ENCODE measurements at regions not wholly inside any gene's neighbourhood (a gene's known extent, or its start where the extent isn't known, plus 50 kb on each side); places are given as distances from the start of the nearest gene placed in this dataset.

- Histone ChIP-seq H3K9me3 (no peaks in the 10 kb centered on the region), H3K36me3 (no peaks in the 10 kb centered on the region), H3K27ac (no peak overlapping the region), H3K4me3 (no peak overlapping the region), H3K4me1 (ENCODE audit: insufficient read depth) (no peaks in the 10 kb centered on the region), H3K27me3 (peaks cover 3% of the 10 kb centered on the region)
- 25 to 36% (median 25%) methylated on average over 4 of the region's 4 CpGs for WGBS, 3 donors
- intact Hi-C loops (cut with DNase I), result no loop called here
- DNase-seq, result no peak
- TF ChIP-seq EP300 (IDR thresholded peaks at IDR 0.05), result no peak
- TF ChIP-seq POLR2A (IDR thresholded peaks at IDR 0.05), result no peak
- TF ChIP-seq, protein P1, sequence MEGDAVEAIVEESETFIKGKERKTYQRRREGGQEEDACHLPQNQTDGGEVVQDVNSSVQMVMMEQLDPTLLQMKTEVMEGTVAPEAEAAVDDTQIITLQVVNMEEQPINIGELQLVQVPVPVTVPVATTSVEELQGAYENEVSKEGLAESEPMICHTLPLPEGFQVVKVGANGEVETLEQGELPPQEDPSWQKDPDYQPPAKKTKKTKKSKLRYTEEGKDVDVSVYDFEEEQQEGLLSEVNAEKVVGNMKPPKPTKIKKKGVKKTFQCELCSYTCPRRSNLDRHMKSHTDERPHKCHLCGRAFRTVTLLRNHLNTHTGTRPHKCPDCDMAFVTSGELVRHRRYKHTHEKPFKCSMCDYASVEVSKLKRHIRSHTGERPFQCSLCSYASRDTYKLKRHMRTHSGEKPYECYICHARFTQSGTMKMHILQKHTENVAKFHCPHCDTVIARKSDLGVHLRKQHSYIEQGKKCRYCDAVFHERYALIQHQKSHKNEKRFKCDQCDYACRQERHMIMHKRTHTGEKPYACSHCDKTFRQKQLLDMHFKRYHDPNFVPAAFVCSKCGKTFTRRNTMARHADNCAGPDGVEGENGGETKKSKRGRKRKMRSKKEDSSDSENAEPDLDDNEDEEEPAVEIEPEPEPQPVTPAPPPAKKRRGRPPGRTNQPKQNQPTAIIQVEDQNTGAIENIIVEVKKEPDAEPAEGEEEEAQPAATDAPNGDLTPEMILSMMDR (IDR thresholded peaks at IDR 0.05), result no peak
These were observed 123.8 kb downstream of the TMEM174 start for GRCh38 chr5:73296772-73297171.

DNA sequence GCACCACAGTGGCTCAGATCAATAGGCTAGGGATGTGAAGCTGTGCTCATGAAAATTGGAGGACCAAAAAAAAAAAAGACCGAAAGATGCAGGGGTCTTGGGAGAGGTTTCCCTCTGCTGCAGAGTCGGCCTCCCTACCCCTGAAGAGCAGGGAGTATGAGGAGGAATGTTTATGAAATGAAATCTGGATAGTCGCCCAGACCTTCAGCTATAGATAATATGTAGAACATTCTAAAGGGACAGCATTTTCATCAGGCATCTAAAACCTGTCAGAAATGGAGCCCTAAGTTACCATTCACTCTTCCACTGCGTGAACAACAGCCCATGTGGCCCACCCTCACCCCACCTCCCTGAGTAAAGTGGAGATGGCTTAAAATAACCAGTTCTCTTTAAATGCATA, 122.9 kb downstream of the TMEM174 start:
- DNase-seq, result no peak
- H3K9me3 ChIP-seq, result no peaks in the 10 kb centered on the region
- intact Hi-C loops (cut with DNase I), result no loop called here
- TF ChIP-seq POLR2A (IDR thresholded peaks at IDR 0.05) (no peak), EP300 (IDR thresholded peaks at IDR 0.05) (no peak)
- TF ChIP-seq, protein P1 (IDR thresholded peaks at IDR 0.05), result no peak
- H3K36me3 ChIP-seq, result no peaks in the 10 kb centered on the region
- H3K4me3 ChIP-seq, result no peak overlapping the region
- 30 to 49% (median 34%) methylated on average over 4 of the region's 4 CpGs for WGBS, 3 donors
- H3K4me1 ChIP-seq (ENCODE audit: insufficient read depth), result no peaks in the 10 kb centered on the region
- no peak overlapping the region for H3K27ac ChIP-seq
- H3K27me3 ChIP-seq, result no peaks in the 10 kb centered on the region

GRCh38 chr5:73295447-73295846, 122.5 kb downstream of the TMEM174 start:
- 74 to 79% (median 77%) methylated on average over 2 of the region's 2 CpGs for WGBS, 3 donors

DNA sequence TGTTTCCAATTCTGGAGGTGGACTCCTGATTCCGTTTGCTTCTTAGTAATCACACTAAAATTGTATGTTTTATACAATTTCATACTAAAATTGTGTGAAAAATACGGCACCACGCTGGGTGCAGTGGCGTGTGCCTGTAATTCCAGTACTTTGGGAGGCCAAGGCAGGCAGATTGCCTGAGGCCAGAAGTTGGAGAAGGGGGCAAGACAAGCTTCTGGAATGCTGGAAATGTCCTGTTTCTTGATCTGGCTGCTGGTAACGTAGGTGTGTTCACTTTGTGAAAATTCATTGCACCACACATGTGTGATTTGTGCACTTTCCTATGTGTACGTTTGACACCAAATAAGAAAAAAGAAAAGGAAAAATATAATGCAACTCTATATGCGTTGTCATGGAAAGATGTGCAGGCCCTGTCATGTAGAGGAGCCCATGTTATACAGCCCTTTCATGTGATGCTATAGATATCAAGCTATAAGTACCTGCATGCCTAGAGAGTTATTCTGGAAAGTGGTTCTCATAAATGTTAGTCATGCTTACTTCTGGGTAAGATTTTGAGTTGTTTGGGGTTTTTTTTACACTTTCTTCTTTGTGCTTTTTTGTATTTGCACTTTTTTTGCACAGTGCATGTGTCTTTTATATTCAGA, 119.9 kb downstream of the TMEM174 start:
- WGBS, 3 donors, result 54 to 69% (median 58%) methylated on average over 7 of the region's 7 CpGs
- TF ChIP-seq POLR2A (IDR thresholded peaks at IDR 0.05) (no peak), EP300 (IDR thresholded peaks at IDR 0.05) (no peak)
- TF ChIP-seq, protein P1 (IDR thresholded peaks at IDR 0.05), result no peak

More at GRCh38 chr5:73295447-73295846, 122.5 kb downstream of the TMEM174 start:
- Histone ChIP-seq H3K36me3 (no peaks in the 10 kb centered on the region), H3K4me1 (ENCODE audit: insufficient read depth) (no peaks in the 10 kb centered on the region), H3K4me3 (no peak overlapping the region), H3K27me3 (no peaks in the 10 kb centered on the region), H3K9me3 (no peaks in the 10 kb centered on the region), H3K27ac (no peak overlapping the region)
- intact Hi-C loops (cut with DNase I), result no loop called here
- no peak for DNase-seq
- TF ChIP-seq, protein P1 (IDR thresholded peaks at IDR 0.05), result no peak
- TF ChIP-seq POLR2A (IDR thresholded peaks at IDR 0.05) (no peak), EP300 (IDR thresholded peaks at IDR 0.05) (no peak)

More for the DNA sequence above, 119.9 kb downstream of the TMEM174 start:
- no peak for DNase-seq
- Histone ChIP-seq H3K36me3 (no peaks in the 10 kb centered on the region), H3K27me3 (no peaks in the 10 kb centered on the region), H3K4me3 (no peak overlapping the region), H3K27ac (no peak overlapping the region), H3K9me3 (no peaks in the 10 kb centered on the region), H3K4me1 (ENCODE audit: insufficient read depth) (no peaks in the 10 kb centered on the region)
- intact Hi-C loops (cut with DNase I), result no loop called here

Measured in ovary (tissue), 7 donors.